Brain microvascular endothelial cell (primary cell): ENCODE measurements at regions not wholly inside any gene's neighbourhood (a gene's known extent, or its start where the extent isn't known, plus 50 kb on each side); places are given as distances from the start of the nearest gene placed in this dataset.

ENCODE experiments used
- DNase-seq: peaks from one replicate; pipeline ENCODE4 v3.0.0-alpha.2; 2020
- H3K27ac ChIP-seq: fragments of 250-450 bp; sonication (Bioruptor Pico); 2 replicates; pipeline ENCODE4 v1.5.1; 2020; ENCODE audit warnings: mild to moderate bottlenecking, moderate library complexity
- H3K27me3 ChIP-seq: fragments of 250-450 bp; sonication (Bioruptor Pico); replicated peaks from 2 replicates; pipeline ENCODE4 v1.5.1; 2020; ENCODE audit warnings: mild to moderate bottlenecking
- H3K36me3 ChIP-seq: fragments of 250-450 bp; sonication (Bioruptor Pico); replicated peaks from 2 replicates; pipeline ENCODE4 v1.5.1; 2020; ENCODE audit warnings: mild to moderate bottlenecking
- H3K4me3 ChIP-seq: 2 replicates; pipeline ENCODE4 v1.5.1; 2011; ENCODE audit warnings: low read depth, mild to moderate bottlenecking, control low read depth, low read length, moderate library complexity
- CTCF ChIP-seq: IDR thresholded peaks from 2 replicates; pipeline ENCODE4 v1.5.1; 2011; ENCODE audit warnings: low read depth, mild to moderate bottlenecking, moderate library complexity, low read length, control low read depth, inconsistent platforms; ENCODE audit errors: missing control alignments
- in situ Hi-C: cut with HindIII; loops from 2 replicates; pipeline ENCODE4 v1.10.0; 2017; ENCODE audit warnings: low sequenced_read_pairs, low pct_ligation_motif_present

- Histone ChIP-seq H3K36me3 (no peaks in the 10 kb centered on the region), H3K4me3 (no peak overlapping the region), H3K27me3 (no peaks in the 10 kb centered on the region), H3K27ac (no peak overlapping the region)
- in situ Hi-C loops: no loop called here
- no peak for DNase-seq
- TF ChIP-seq CTCF: no peak
Observed at GRCh38 chr11:91694331-91694730, 530.3 kb upstream of the FAT3 start.

GRCh38 chr11:91691872-91692271 is 532.7 kb upstream of the FAT3 start:
- no peak for DNase-seq
- in situ Hi-C loops: no loop called here
- no peak overlapping the region for H3K27ac ChIP-seq
- no peaks in the 10 kb centered on the region for H3K36me3 ChIP-seq
- TF ChIP-seq CTCF: no peak
- no peaks in the 10 kb centered on the region for H3K27me3 ChIP-seq
- H3K4me3 ChIP-seq: no peak overlapping the region

- TF ChIP-seq CTCF: no peak
- in situ Hi-C loops: no loop called here
- Histone ChIP-seq H3K4me3 (no peak overlapping the region), H3K27me3 (no peaks in the 10 kb centered on the region), H3K36me3 (no peaks in the 10 kb centered on the region), H3K27ac (no peak overlapping the region)
- DNase-seq: no peak
Observed at GRCh38 chr11:91688672-91689071, 535.9 kb upstream of the FAT3 start.

GRCh38 chr11:91686700-91687099 is 537.9 kb upstream of the FAT3 start:
- no peak for TF ChIP-seq CTCF
- in situ Hi-C loops: no loop called here
- no peak overlapping the region for H3K4me3 ChIP-seq
- H3K27me3 ChIP-seq: no peaks in the 10 kb centered on the region
- DNase-seq: no peak
- H3K27ac ChIP-seq: no peak overlapping the region
- no peaks in the 10 kb centered on the region for H3K36me3 ChIP-seq

- no peaks in the 10 kb centered on the region for H3K36me3 ChIP-seq
- H3K27me3 ChIP-seq: no peaks in the 10 kb centered on the region
- no peak overlapping the region for H3K4me3 ChIP-seq
- in situ Hi-C loops: no loop called here
- TF ChIP-seq CTCF: no peak
- DNase-seq: no peak
- H3K27ac ChIP-seq: no peak overlapping the region
Observed at GRCh38 chr11:91686281-91686680, 538.3 kb upstream of the FAT3 start.

GRCh38 chr11:91673705-91674104 is 550.9 kb upstream of the FAT3 start:
- in situ Hi-C loops: no loop called here
- Histone ChIP-seq H3K4me3 (no peak overlapping the region), H3K27me3 (no peaks in the 10 kb centered on the region), H3K36me3 (no peaks in the 10 kb centered on the region), H3K27ac (no peak overlapping the region)
- no peak for TF ChIP-seq CTCF
- no peak for DNase-seq
